GM12878 (cell line): ENCODE measurements at regions not wholly inside any gene's neighbourhood (a gene's known extent, or its start where the extent isn't known, plus 50 kb on each side); places are given as distances from the start of the nearest gene placed in this dataset.

Source experiments
- ATAC-seq: fragments of 200-7000 bp; cut with Tn5 transposase; 3 replicates; pipeline ENCODE4 v1.9.1; 2020; ENCODE audit warnings: mild to moderate bottlenecking, moderate library complexity
- BruUV-seq: library from RNA; stranded (reverse); fragments of 400-500 nt; replicated peaks from 2 replicates; lab custom pipeline; 2021; lab: Mats Ljungman, UMichigan
- CTCF ChIA-PET: fragments of 300-600 bp; sonication (Branson Sonifier 250); formaldehyde crosslinking; extraction: SDS; loops from one replicate; lab custom pipeline; 2021; ENCODE audit warnings: inconsistent platforms; lab: Yijun Ruan, JAX
- POLR2A ChIA-PET: fragments of 350-600 bp; formaldehyde crosslinking; extraction: SDS; loops from one replicate; lab custom pipeline; 2021; ENCODE audit warnings: inconsistent platforms; lab: Charles Lee
- RAD21 ChIA-PET: fragments of 300-600 bp; sonication (Branson Sonifier 250); formaldehyde crosslinking; loops from one replicate; lab custom pipeline; 2023; ENCODE audit warnings: antibody characterized with exemption; ENCODE audit not compliant: unreplicated experiment; lab: Charles Lee
- SMC1A ChIA-PET: fragments of 300-600 bp; sonication (Branson Sonifier 250); formaldehyde crosslinking; loops from one replicate; lab custom pipeline; 2023; ENCODE audit not compliant: unreplicated experiment, uncharacterized antibody; lab: Charles Lee
- DNase-seq: peaks from one replicate; pipeline ENCODE4 v3.0.0-alpha.2; 2011; ENCODE audit warnings: low read depth, low spot score
- FAIRE-seq: peaks from 3 replicates; lab custom pipeline; 2011; peaks lifted over from hg19 to GRCh38; lab: Jason Lieb, UNC
- H2AFZ ChIP-seq: 2 replicates; pipeline ENCODE4 v1.6.0; 2011; ENCODE audit warnings: low read depth, low read length, control low read depth; ENCODE audit not compliant: control insufficient read depth
- H3K27ac ChIP-seq: 2 replicates; pipeline ENCODE4 v1.5.1; 2011; ENCODE audit warnings: control low read depth; ENCODE audit not compliant: control insufficient read depth, insufficient read depth
- H3K27me3 ChIP-seq, 2 experiments: replicated peaks in 1 of 2; 2 replicates each; pipeline versions ENCODE4 v1.6.0 to v1.6.1; 2011; ENCODE audit warnings: low read length in 1 of 2; ENCODE audit not compliant: control insufficient read depth in 2 of 2, insufficient read depth in 2 of 2
- H3K36me3 ChIP-seq, 2 experiments: 2 replicates each; pipeline ENCODE4 v1.5.1; 2011; ENCODE audit warnings: low read length in 1 of 2; ENCODE audit not compliant: control insufficient read depth in 2 of 2, insufficient read depth in 2 of 2
- H3K4me1 ChIP-seq: 2 replicates; pipeline ENCODE4 v1.6.1; 2011; ENCODE audit warnings: mild to moderate bottlenecking, low read length, moderate library complexity, mixed read lengths; ENCODE audit not compliant: control insufficient read depth, insufficient read depth
- H3K4me2 ChIP-seq: 2 replicates; pipeline ENCODE4 v1.6.0; 2011; ENCODE audit warnings: control low read depth; ENCODE audit not compliant: control insufficient read depth, insufficient read depth
- H3K4me3 ChIP-seq: fragments of 200-600 bp; sonication (generic); 2 replicates; pipeline ENCODE4 v1.5.1; 2016
- H3K79me2 ChIP-seq: 2 replicates; pipeline ENCODE4 v1.6.0; 2011; ENCODE audit warnings: low read length; ENCODE audit not compliant: control insufficient read depth, insufficient read depth
- H3K9ac ChIP-seq: 2 replicates; pipeline ENCODE4 v1.8.0; 2011; ENCODE audit warnings: low read length, control low read depth, mixed read lengths; ENCODE audit not compliant: control insufficient read depth, insufficient read depth
- H3K9me3 ChIP-seq: replicated peaks from 3 replicates; pipeline ENCODE4 v1.5.1; 2011; ENCODE audit warnings: mild to moderate bottlenecking, low read length; ENCODE audit not compliant: control insufficient read depth, insufficient read depth
- H4K20me1 ChIP-seq: 2 replicates; pipeline ENCODE4 v1.6.0; 2011; ENCODE audit not compliant: control insufficient read depth, insufficient read depth
- EZH2 ChIP-seq: IDR thresholded peaks from 2 replicates; pipeline ENCODE4 v1.6.1; 2012; ENCODE audit warnings: low read depth, mild to moderate bottlenecking, control low read depth, inconsistent platforms, low read length, borderline replicate concordance; ENCODE audit not compliant: control insufficient read depth
- FOXM1 ChIP-seq: IDR thresholded peaks from 2 replicates; pipeline ENCODE4 v1.6.1; 2012; ENCODE audit warnings: low read depth, mild to moderate bottlenecking, inconsistent platforms, low read length, moderate library complexity
- HDGF ChIP-seq: fragments of 450-650 bp; IDR thresholded peaks from 2 replicates; pipeline ENCODE4 v1.6.1; 2016; ENCODE audit warnings: antibody characterized with exemption
- KLF5 ChIP-seq: fragments of 450-650 bp; IDR thresholded peaks from 2 replicates; pipeline ENCODE4 v1.6.1; 2014; ENCODE audit warnings: mild to moderate bottlenecking; ENCODE audit not compliant: partially characterized antibody
- MEF2B ChIP-seq: fragments of 450-650 bp; IDR thresholded peaks from 2 replicates; pipeline ENCODE4 v1.6.1; 2018; ENCODE audit warnings: mild to moderate bottlenecking, moderate library complexity; ENCODE audit not compliant: partially characterized antibody, poor library complexity, severe bottlenecking
- MTA3 ChIP-seq: IDR thresholded peaks from 2 replicates; pipeline ENCODE4 v1.6.1; 2012; ENCODE audit warnings: low read length, inconsistent platforms, borderline replicate concordance
- MYB ChIP-seq: fragments of 150-350 bp; IDR thresholded peaks from 2 replicates; pipeline ENCODE4 v1.6.1; 2014; ENCODE audit warnings: mild to moderate bottlenecking, low read depth, low read length, borderline replicate concordance
- NFXL1 ChIP-seq: fragments of 450-650 bp; IDR thresholded peaks from 2 replicates; pipeline ENCODE4 v1.6.1; 2017; ENCODE audit warnings: antibody characterized with exemption, mild to moderate bottlenecking, borderline replicate concordance
- NRF1 ChIP-seq: conservative IDR thresholded peaks from 2 replicates; pipeline ENCODE4 v1.6.1; 2011; ENCODE audit warnings: mild to moderate bottlenecking, low read depth, low read length, improper control_type of control experiment
- RELA ChIP-seq: fragments of 450-650 bp; IDR thresholded peaks from 2 replicates; pipeline ENCODE4 v1.8.0; 2014; ENCODE audit warnings: borderline replicate concordance; ENCODE audit not compliant: partially characterized antibody
- RUNX3 ChIP-seq: IDR thresholded peaks from 2 replicates; pipeline ENCODE4 v1.6.1; 2012; ENCODE audit warnings: low read length, inconsistent platforms
- SMARCA5 ChIP-seq: fragments of 450-650 bp; IDR thresholded peaks from 2 replicates; pipeline ENCODE4 v1.6.1; 2017; ENCODE audit warnings: mild to moderate bottlenecking
- SRF ChIP-seq, 2 experiments: IDR thresholded peaks; 2 replicates each; pipeline ENCODE4 v1.6.1; 2011; ENCODE audit warnings: low read depth in 2 of 2, low read length in 2 of 2, mild to moderate bottlenecking in 1 of 2, moderate library complexity in 1 of 2
- SUZ12 ChIP-seq: fragments of 200-600 bp; sonication (generic); IDR thresholded peaks from one replicate; pipeline ENCODE4 v1.6.1; 2018; ENCODE audit warnings: antibody characterized with exemption, mild to moderate bottlenecking; ENCODE audit not compliant: unreplicated experiment
- TARDBP ChIP-seq: IDR thresholded peaks from 2 replicates; pipeline ENCODE4 v1.6.1; 2016; ENCODE audit warnings: borderline replicate concordance
- TCF3 ChIP-seq: IDR thresholded peaks from 2 replicates; pipeline ENCODE4 v1.6.1; 2012; ENCODE audit warnings: low read depth, mild to moderate bottlenecking, low read length, borderline replicate concordance; ENCODE audit not compliant: insufficient read depth
- ZNF384 ChIP-seq: IDR thresholded peaks from 2 replicates; pipeline ENCODE4 v1.6.1; 2012; ENCODE audit warnings: low read depth, mild to moderate bottlenecking, low read length, improper control_type of control experiment, borderline replicate concordance
- ZSCAN29 ChIP-seq: fragments of 450-650 bp; IDR thresholded peaks from 2 replicates; pipeline ENCODE4 v1.6.1; 2017; ENCODE audit warnings: mild to moderate bottlenecking, moderate library complexity
- ZZZ3 ChIP-seq: IDR thresholded peaks from 2 replicates; pipeline ENCODE4 v1.6.1; 2011; ENCODE audit warnings: low read depth; ENCODE audit not compliant: control insufficient read depth, insufficient read length
- WGBS: methylation state at CpG from one replicate; pipeline ENCODE4 v1.1.6; 2016; ENCODE audit warnings: low lambda C conversion rate; ENCODE audit not compliant: insufficient replicate concordance, insufficient coverage; ENCODE audit errors: missing lambda C conversion rate; 5-methylcytosine and 5-hydroxymethylcytosine counted together
- in situ Hi-C: fragments of 300-500 bp; cut with MboI; formaldehyde crosslinking; loops from 9 replicates; pipeline ENCODE4 v1.14.3; 2018; ENCODE audit warnings: mixed read lengths
- intact Hi-C: fragments of 100-400 bp; cut with micrococcal nuclease; formaldehyde crosslinking; loops from one replicate; pipeline ENCODE4 v1.14.2; 2022; ENCODE audit not compliant: unreplicated experiment
- TF ChIP-seq, protein P1 (sequence below): fragments of 450-650 bp; IDR thresholded peaks from 2 replicates; pipeline ENCODE4 v1.6.1; 2016; ENCODE audit warnings: mild to moderate bottlenecking

DNA sequence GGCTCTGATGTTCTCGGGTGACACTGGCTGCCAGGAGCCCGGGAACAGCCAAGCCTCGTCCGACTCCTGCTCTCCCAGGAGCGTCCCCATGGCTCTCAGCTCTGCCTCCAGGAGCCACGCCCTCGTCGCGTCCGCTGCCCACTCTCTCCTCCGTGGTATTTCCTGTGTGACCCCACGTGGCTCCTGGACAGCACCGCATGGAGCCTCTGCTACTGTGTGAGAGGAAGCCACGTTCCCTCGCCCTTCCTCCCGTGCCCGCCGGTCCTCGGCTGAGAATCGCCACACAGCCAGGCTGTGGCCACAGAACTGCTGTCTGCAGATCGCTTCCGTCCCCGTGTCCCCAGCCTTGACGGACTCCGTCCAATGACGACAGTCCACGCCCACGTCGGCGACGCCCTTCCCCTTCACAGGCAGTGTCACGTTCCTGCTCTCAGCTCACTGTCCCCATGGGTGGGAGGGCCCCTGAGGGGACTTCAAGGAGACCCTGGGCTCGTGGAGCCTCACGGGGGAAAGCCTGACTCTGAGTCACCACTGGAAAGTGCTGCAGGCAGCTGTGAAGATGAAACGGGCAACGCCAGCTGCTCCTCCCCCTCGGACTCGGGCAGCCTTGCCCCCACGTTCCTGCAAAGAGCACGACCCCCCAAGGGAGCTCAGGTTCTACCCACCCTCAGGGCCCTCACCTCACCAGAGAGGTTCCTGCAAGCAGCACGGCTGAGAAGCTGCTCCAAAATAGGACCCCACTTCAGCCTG lies 458.5 kb downstream of the BRD1 start (continued):
- TF ChIP-seq HDGF: no peak

DNA sequence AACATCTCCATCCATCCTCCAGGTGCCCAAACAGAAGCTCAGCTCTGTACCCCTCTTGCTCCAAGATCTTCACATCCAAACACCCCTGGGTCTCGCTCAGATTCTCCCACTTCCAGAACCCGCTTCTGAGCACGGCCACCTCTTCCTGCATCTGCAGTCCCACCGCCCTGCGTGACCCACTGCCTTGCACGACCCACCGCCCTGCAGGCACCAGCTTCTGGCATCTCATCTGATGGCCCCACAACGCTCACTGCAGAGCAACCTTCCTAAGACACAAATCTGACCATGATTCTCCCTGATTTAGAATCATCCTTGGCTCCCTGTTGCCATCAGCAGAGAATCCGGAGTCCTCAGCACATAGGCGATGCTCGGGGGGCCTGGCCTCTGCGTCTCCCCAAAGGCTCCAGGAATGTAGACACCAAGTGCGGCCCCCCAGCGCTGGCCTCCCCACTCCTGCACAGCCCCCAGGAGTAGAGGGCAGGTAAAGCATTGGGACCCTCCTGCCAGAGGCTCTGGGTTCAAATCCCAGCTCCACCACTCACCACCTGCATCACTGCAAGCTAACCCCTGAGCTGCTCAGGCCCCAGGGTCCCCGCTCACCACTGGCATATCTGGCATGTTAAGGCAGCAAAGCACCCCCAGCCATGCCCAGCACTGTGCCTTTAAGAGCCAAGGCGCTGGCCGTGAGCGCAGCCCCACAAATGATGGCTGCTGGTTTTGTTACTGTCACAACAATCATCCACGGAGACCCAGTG lies 459.3 kb downstream of the BRD1 start:
- FAIRE-seq: no peak
- SMC1A ChIA-PET: no interaction called here
- Histone ChIP-seq H3K27ac (no peak overlapping the region), H3K4me1 (no peaks in the 10 kb centered on the region), H3K27me3 (no peaks in the 10 kb centered on the region), H3K9ac (no peak overlapping the region), H3K4me3 (no peak overlapping the region), H3K36me3 (no peaks in the 10 kb centered on the region), H3K9me3 (no peaks in the 10 kb centered on the region; the same call in 2 of the 3 replicates), H3K4me2 (no peak overlapping the region), H4K20me1 (no peaks in the 10 kb centered on the region), H3K79me2 (no peaks in the 10 kb centered on the region), H2AFZ (no peak overlapping the region)
- no peak for ATAC-seq
- POLR2A ChIA-PET: no interaction called here
- BruUV-seq: no TSS peak
- RAD21 ChIA-PET: no interaction called here
- no peak for TF ChIP-seq MTA3
- no peak for TF ChIP-seq SUZ12
- TF ChIP-seq NFXL1: no peak
- TF ChIP-seq, protein P1, sequence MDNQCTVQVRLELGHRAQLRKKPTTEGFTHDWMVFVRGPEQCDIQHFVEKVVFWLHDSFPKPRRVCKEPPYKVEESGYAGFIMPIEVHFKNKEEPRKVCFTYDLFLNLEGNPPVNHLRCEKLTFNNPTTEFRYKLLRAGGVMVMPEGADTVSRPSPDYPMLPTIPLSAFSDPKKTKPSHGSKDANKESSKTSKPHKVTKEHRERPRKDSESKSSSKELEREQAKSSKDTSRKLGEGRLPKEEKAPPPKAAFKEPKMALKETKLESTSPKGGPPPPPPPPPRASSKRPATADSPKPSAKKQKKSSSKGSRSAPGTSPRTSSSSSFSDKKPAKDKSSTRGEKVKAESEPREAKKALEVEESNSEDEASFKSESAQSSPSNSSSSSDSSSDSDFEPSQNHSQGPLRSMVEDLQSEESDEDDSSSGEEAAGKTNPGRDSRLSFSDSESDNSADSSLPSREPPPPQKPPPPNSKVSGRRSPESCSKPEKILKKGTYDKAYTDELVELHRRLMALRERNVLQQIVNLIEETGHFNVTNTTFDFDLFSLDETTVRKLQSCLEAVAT: no peak
- no peak for TF ChIP-seq ZSCAN29
- no peak for TF ChIP-seq RELA
- TF ChIP-seq MYB: no peak
- TF ChIP-seq EZH2: no peak
- TF ChIP-seq ZNF384: no peak
- no peak for TF ChIP-seq SRF (IDR thresholded peaks at IDR 0.05; ENCODE audit: low read depth in 2 of 2, low read length in 2 of 2)
- no peak for TF ChIP-seq NRF1
- no peak for TF ChIP-seq KLF5
- TF ChIP-seq RUNX3: no peak
- TF ChIP-seq SMARCA5: no peak
- no peak for TF ChIP-seq FOXM1
- TF ChIP-seq TCF3: no peak
- TF ChIP-seq TARDBP: no peak
- no peak for TF ChIP-seq ZZZ3
- no peak for TF ChIP-seq MEF2B
- intact Hi-C loops (no loop called here), in situ Hi-C loops (no loop called here)
- DNase-seq: no peak
- 46% methylated on average over 19 of the region's 19 CpGs for WGBS
- CTCF ChIA-PET: no interaction called here
